HCT116 (cell line): ENCODE measurements at regions not wholly inside any gene's neighbourhood (a gene's known extent, or its start where the extent isn't known, plus 50 kb on each side); places are given as distances from the start of the nearest gene placed in this dataset.

Experiments
- CBX3 ChIP-seq: IDR thresholded peaks from 2 replicates; pipeline ENCODE4 v1.6.1; 2012; ENCODE audit warnings: low read depth
- CTCF ChIP-seq, 3 experiments: fragments of 200-600 bp in 1 of 3; sonication (generic) in 1 of 3; IDR thresholded peaks in 2 of 3; conservative IDR thresholded peaks in 1 of 3; 2 replicates each; pipeline ENCODE4 v1.5.1; 2012 to 2017; ENCODE audit warnings: low read depth in 2 of 3, low read length in 2 of 3, antibody characterized with exemption in 1 of 3, borderline replicate concordance in 1 of 3, control low read depth in 1 of 3, mild to moderate bottlenecking in 1 of 3, mixed read lengths in 1 of 3, mixed run types in 1 of 3, moderate library complexity in 1 of 3; ENCODE audit not compliant: insufficient read depth in 1 of 3
- EGR1 ChIP-seq: IDR thresholded peaks from 2 replicates; pipeline ENCODE4 v1.6.1; 2012; ENCODE audit warnings: low read depth
- EZH2 ChIP-seq: fragments of 200-600 bp; sonication (generic); IDR thresholded peaks from 2 replicates; pipeline ENCODE4 v1.6.1; 2017; ENCODE audit warnings: antibody characterized with exemption, mixed run types
- EZH2phosphoT487 ChIP-seq: fragments of 200-600 bp; IDR thresholded peaks from 2 replicates; pipeline ENCODE4 v1.6.1; 2018; ENCODE audit warnings: antibody characterized with exemption, borderline replicate concordance
- POLR2A ChIP-seq: IDR thresholded peaks from 2 replicates; pipeline ENCODE4 v1.7.0; 2011; ENCODE audit warnings: borderline replicate concordance; ENCODE audit not compliant: insufficient read depth, insufficient read length; ENCODE audit errors: extremely low read depth
- SP1 ChIP-seq: IDR thresholded peaks from 2 replicates; pipeline ENCODE4 v1.6.1; 2012; ENCODE audit warnings: low read depth
- YY1 ChIP-seq: IDR thresholded peaks from 2 replicates; pipeline ENCODE4 v1.6.1; 2011; ENCODE audit warnings: low read length, low read depth, moderate library complexity, mild to moderate bottlenecking; ENCODE audit not compliant: insufficient replicate concordance; ENCODE audit errors: extremely low read depth
- TF ChIP-seq, protein P1 (sequence below): IDR thresholded peaks from 2 replicates; pipeline ENCODE4 v1.6.1; 2012
- TF ChIP-seq, protein P2 (sequence below): IDR thresholded peaks from 2 replicates; pipeline ENCODE4 v1.6.1; 2011; ENCODE audit warnings: mild to moderate bottlenecking, low read length, moderate library complexity; ENCODE audit not compliant: insufficient replicate concordance; ENCODE audit errors: extremely low read depth

- TF ChIP-seq, protein P1, sequence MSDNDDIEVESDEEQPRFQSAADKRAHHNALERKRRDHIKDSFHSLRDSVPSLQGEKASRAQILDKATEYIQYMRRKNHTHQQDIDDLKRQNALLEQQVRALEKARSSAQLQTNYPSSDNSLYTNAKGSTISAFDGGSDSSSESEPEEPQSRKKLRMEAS, result no peak
- TF ChIP-seq CTCF (IDR thresholded peaks at IDR 0.05 in 2 of 3, conservative IDR thresholded peaks at IDR 0.05 in 1 of 3; ENCODE audit: borderline replicate concordance in 1 of 3, insufficient read depth in 1 of 3, low read depth in 2 of 3, low read length in 2 of 3) (no peak), POLR2A (no peak), CBX3 (no peak), EGR1 (no peak), EZH2phosphoT487 (no peak), EZH2 (no peak), YY1 (no peak), SP1 (no peak)
- TF ChIP-seq, protein P2, sequence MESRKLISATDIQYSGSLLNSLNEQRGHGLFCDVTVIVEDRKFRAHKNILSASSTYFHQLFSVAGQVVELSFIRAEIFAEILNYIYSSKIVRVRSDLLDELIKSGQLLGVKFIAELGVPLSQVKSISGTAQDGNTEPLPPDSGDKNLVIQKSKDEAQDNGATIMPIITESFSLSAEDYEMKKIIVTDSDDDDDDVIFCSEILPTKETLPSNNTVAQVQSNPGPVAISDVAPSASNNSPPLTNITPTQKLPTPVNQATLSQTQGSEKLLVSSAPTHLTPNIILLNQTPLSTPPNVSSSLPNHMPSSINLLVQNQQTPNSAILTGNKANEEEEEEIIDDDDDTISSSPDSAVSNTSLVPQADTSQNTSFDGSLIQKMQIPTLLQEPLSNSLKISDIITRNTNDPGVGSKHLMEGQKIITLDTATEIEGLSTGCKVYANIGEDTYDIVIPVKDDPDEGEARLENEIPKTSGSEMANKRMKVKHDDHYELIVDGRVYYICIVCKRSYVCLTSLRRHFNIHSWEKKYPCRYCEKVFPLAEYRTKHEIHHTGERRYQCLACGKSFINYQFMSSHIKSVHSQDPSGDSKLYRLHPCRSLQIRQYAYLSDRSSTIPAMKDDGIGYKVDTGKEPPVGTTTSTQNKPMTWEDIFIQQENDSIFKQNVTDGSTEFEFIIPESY, result no peak
Measured at GRCh38 chr2:122949523-122949922, 1075.6 kb upstream of the CNTNAP5 start.
